CD4-positive, CD25-positive, alpha-beta regulatory T cell (primary cell): ENCODE measurements at regions not wholly inside any gene's neighbourhood (a gene's known extent, or its start where the extent isn't known, plus 50 kb on each side); places are given as distances from the start of the nearest gene placed in this dataset.

ENCODE experiments used
- ATAC-seq, 2 donors: fragments of 150-1000 bp; cut with Tn5 transposase; one replicate each; pipeline ENCODE4 v1.10.0; 2021; ENCODE audit warnings: low read depth in 2 of 2, moderate number of reproducible peaks in 2 of 2, moderate library complexity in 1 of 2
- DNase-seq, 3 donors: peaks; one replicate each; pipeline versions ENCODE4 v3.0.0 to v3.0.0-alpha.2; 2012 to 2022; ENCODE audit warnings: mixed read lengths in 1 of 3
- H3K27ac ChIP-seq: one replicate; pipeline ENCODE4 v1.7.0; 2013; ENCODE audit warnings: mild to moderate bottlenecking, low read length; ENCODE audit not compliant: insufficient read depth, poor library complexity, severe bottlenecking
- H3K27me3 ChIP-seq: one replicate; pipeline ENCODE4 v1.7.0; 2013; ENCODE audit warnings: low read length; ENCODE audit not compliant: control insufficient read depth, insufficient read depth
- H3K36me3 ChIP-seq: one replicate; pipeline ENCODE4 v1.7.0; 2013; ENCODE audit warnings: mild to moderate bottlenecking, low read length, moderate library complexity; ENCODE audit not compliant: control insufficient read depth, insufficient read depth
- H3K4me1 ChIP-seq: 2 replicates; pipeline ENCODE4 v1.7.0; 2013; ENCODE audit warnings: mild to moderate bottlenecking, low read length; ENCODE audit not compliant: insufficient read depth, control insufficient read depth, poor library complexity, severe bottlenecking
- H3K4me3 ChIP-seq: one replicate; pipeline ENCODE4 v1.7.0; 2013; ENCODE audit warnings: low read depth, mild to moderate bottlenecking, low read length, moderate library complexity
- H3K9me3 ChIP-seq, 2 experiments: 1 replicate in 1 of 2; 2 replicates in 1 of 2; pipeline ENCODE4 v1.7.0; 2013; ENCODE audit warnings: low read length in 2 of 2, mild to moderate bottlenecking in 1 of 2, moderate library complexity in 1 of 2; ENCODE audit not compliant: control insufficient read depth in 2 of 2
- H3K27ac Mint-ChIP-seq, 3 donors: one replicate each; pipeline ENCODE4 v1.8.0; 2020 to 2022; ENCODE audit warnings: mild to moderate bottlenecking in 3 of 3, mixed read lengths in 3 of 3, moderate library complexity in 2 of 3
- H3K27me3 Mint-ChIP-seq: one replicate; pipeline ENCODE4 v1.8.0; 2022; ENCODE audit warnings: mild to moderate bottlenecking, mixed read lengths
- H3K36me3 Mint-ChIP-seq: one replicate; pipeline ENCODE4 v1.8.0; 2020; ENCODE audit warnings: mixed read lengths
- H3K4me1 Mint-ChIP-seq, 4 donors: one replicate each; pipeline ENCODE4 v1.8.0; 2020 to 2022; ENCODE audit warnings: mixed read lengths in 4 of 4, mild to moderate bottlenecking in 1 of 4
- H3K4me3 Mint-ChIP-seq, 4 donors: one replicate each; pipeline ENCODE4 v1.8.0; 2020 to 2022; ENCODE audit warnings: mild to moderate bottlenecking in 4 of 4, mixed read lengths in 4 of 4, moderate library complexity in 3 of 4
- H3K9me3 Mint-ChIP-seq, 7 donors: one replicate each; pipeline ENCODE4 v1.8.0; 2020 to 2022; ENCODE audit warnings: mixed read lengths in 7 of 7, mild to moderate bottlenecking in 3 of 7, moderate library complexity in 2 of 7

GRCh38 chr4:99763635-99764101 lies 53.0 kb upstream of the DAPP1 start:
- ATAC-seq (no peak), DNase-seq (peak in 1 of 3 donors; percentile 5)
- Mint-ChIP-seq H3K9me3 (peaks cover 0 to 7% (median 4%) of the 10 kb centered on the region in 7 donors), H3K27me3 (peaks cover 13% of the 10 kb centered on the region), H3K27ac (no peak overlapping the region), H3K4me1 (no peaks in the 10 kb centered on the region), H3K36me3 (no peaks in the 10 kb centered on the region), H3K4me3 (no peak overlapping the region)
- H3K4me1 ChIP-seq = no peaks in the 10 kb centered on the region
- H3K27ac ChIP-seq = no peak overlapping the region
- H3K9me3 ChIP-seq = peaks cover 0 to 2% of the 10 kb centered on the region in 2 experiments
- H3K4me3 ChIP-seq = no peak overlapping the region
- H3K27me3 ChIP-seq = peaks cover 6% of the 10 kb centered on the region
- H3K36me3 ChIP-seq = no peaks in the 10 kb centered on the region

- H3K4me3 Mint-ChIP-seq = no peak overlapping the region
- H3K36me3 Mint-ChIP-seq = no peaks in the 10 kb centered on the region
- Histone ChIP-seq H3K27me3 (peaks cover 6% of the 10 kb centered on the region), H3K27ac (no peak overlapping the region), H3K4me3 (no peak overlapping the region), H3K4me1 (no peaks in the 10 kb centered on the region), H3K9me3 (peaks cover 0 to 2% of the 10 kb centered on the region in 2 experiments), H3K36me3 (no peaks in the 10 kb centered on the region)
- ATAC-seq (no peak), DNase-seq (no peak)
- H3K4me1 Mint-ChIP-seq = no peaks in the 10 kb centered on the region
- H3K27ac Mint-ChIP-seq = no peak overlapping the region
- peaks cover 0 to 7% (median 4%) of the 10 kb centered on the region in 7 donors for H3K9me3 Mint-ChIP-seq
- H3K27me3 Mint-ChIP-seq = peaks cover 13% of the 10 kb centered on the region
Measured at GRCh38 chr4:99762728-99763127, 53.9 kb upstream of the DAPP1 start.

DNA sequence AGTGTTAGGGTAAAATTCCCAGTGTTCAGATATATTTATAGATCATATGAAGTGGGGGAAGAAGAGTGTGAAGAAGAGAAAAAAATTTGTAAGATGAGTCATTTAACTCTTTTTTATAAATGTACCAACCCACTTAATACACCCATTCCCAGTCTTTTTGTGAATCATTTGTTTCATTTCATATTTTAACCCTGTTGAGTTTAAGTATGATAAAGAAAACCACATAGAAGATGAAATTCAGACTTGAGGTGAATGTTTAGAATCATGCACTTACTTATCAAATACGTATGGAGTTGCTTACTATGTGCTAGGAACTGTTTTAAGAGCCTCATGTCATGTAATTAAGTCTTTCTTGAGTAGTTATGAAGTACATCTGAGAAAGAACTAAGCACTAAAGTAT lies 56.6 kb upstream of the DAPP1 start:
- no peak for DNase-seq
- H3K27me3 ChIP-seq = peaks cover 7% of the 10 kb centered on the region
- no peaks in the 10 kb centered on the region for H3K4me1 Mint-ChIP-seq
- no peak overlapping the region for H3K27ac Mint-ChIP-seq
- H3K36me3 Mint-ChIP-seq = no peaks in the 10 kb centered on the region
- peaks cover 0 to 2% of the 10 kb centered on the region in 2 experiments for H3K9me3 ChIP-seq
- H3K4me1 ChIP-seq = no peaks in the 10 kb centered on the region
- H3K27me3 Mint-ChIP-seq = peaks cover 17% of the 10 kb centered on the region
- no peaks in the 10 kb centered on the region for H3K36me3 ChIP-seq
- ATAC-seq = no peak
- H3K4me3 Mint-ChIP-seq = no peak overlapping the region
- no peak overlapping the region for H3K27ac ChIP-seq
- peaks cover 0 to 7% (median 3%) of the 10 kb centered on the region in 7 donors for H3K9me3 Mint-ChIP-seq
- no peak overlapping the region for H3K4me3 ChIP-seq

- Mint-ChIP-seq H3K36me3 (no peaks in the 10 kb centered on the region), H3K4me3 (no peak overlapping the region), H3K4me1 (no peaks in the 10 kb centered on the region), H3K9me3 (peaks cover 0 to 7% (median 2%) of the 10 kb centered on the region in 7 donors), H3K27me3 (peaks cover 17% of the 10 kb centered on the region), H3K27ac (no peak overlapping the region)
- no peak overlapping the region for H3K4me3 ChIP-seq
- H3K4me1 ChIP-seq = no peaks in the 10 kb centered on the region
- peaks cover 0 to 2% of the 10 kb centered on the region in 2 experiments for H3K9me3 ChIP-seq
- H3K36me3 ChIP-seq = no peaks in the 10 kb centered on the region
- no peak for DNase-seq
- no peak for ATAC-seq
- H3K27me3 ChIP-seq = peaks cover 7% of the 10 kb centered on the region
- no peak overlapping the region for H3K27ac ChIP-seq
Measured at GRCh38 chr4:99759346-99759984, 57.2 kb upstream of the DAPP1 start.

DNA sequence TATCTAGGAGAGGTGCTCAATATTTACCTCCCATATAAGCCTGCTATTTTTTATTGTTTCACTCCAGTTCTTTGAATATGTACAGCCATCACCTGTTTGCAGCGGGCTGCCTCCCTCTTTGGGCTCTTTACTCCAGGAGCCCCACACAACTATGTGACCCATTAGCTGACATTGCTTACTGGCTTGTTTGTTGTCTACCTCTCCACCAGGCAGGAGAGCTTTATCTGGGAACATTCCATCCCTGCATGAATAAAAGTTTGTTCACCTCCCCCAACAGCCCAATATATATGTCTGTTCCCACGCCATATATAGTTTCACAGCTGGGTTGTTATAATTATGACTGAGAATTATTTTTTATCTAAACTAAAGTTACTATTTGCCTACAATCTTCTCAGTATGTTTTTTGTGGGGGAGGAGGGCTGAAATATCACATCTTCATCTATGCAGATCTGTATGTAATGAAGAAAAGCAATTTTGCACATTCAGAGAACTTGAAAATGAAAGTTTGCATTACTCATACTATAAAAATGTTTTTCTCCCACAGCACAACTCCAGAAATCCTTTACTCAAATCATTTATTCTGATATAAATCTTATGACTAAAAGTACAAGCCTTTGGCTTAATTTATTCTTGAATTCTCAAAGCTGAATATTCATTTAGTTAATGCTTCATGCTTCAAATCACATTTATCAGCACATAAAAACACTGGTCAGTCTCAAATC lies 61.2 kb upstream of the DAPP1 start:
- Mint-ChIP-seq H3K9me3 (peaks cover 0 to 2% (median 0%) of the 10 kb centered on the region in 7 donors), H3K4me3 (no peak overlapping the region), H3K36me3 (no peaks in the 10 kb centered on the region), H3K27ac (no peak overlapping the region), H3K4me1 (no peaks in the 10 kb centered on the region), H3K27me3 (peaks cover 27% of the 10 kb centered on the region)
- Histone ChIP-seq H3K4me1 (no peaks in the 10 kb centered on the region), H3K9me3 (no peaks in the 10 kb centered on the region), H3K27ac (no peak overlapping the region), H3K36me3 (no peaks in the 10 kb centered on the region), H3K27me3 (peaks cover 3% of the 10 kb centered on the region), H3K4me3 (no peak overlapping the region)
- ATAC-seq = no peak
- DNase-seq = no peak

DNA sequence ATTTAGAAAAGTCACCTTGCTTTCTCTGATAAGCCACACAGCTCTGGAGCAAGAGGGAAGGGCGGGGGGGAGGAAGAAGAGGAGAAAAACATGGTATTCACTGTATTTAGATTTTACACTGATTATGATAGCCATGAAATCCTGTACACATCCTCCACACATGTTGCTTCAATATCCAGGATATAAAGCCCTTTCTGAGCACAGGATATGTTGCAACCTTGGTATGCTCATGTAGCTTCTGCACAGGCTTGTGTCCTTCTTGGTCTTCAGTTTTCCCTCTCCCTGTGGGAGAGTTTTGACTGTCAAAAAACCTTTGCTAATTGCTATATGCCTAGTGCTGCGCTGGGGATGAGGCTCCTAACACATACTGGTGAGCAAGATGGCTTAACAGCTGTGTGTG lies 61.9 kb upstream of the DAPP1 start:
- H3K36me3 Mint-ChIP-seq = no peaks in the 10 kb centered on the region
- no peak overlapping the region for H3K4me3 Mint-ChIP-seq
- no peak overlapping the region for H3K27ac Mint-ChIP-seq
- H3K36me3 ChIP-seq = no peaks in the 10 kb centered on the region
- no peak overlapping the region for H3K4me3 ChIP-seq
- DNase-seq = no peak
- H3K27ac ChIP-seq = no peak overlapping the region
- no peaks in the 10 kb centered on the region for H3K4me1 Mint-ChIP-seq
- no peaks in the 10 kb centered on the region for H3K4me1 ChIP-seq
- H3K9me3 Mint-ChIP-seq = peaks cover 0 to 2% (median 0%) of the 10 kb centered on the region in 7 donors
- peaks cover 25% of the 10 kb centered on the region for H3K27me3 Mint-ChIP-seq
- no peaks in the 10 kb centered on the region for H3K9me3 ChIP-seq
- no peak for ATAC-seq
- peaks cover 5% of the 10 kb centered on the region for H3K27me3 ChIP-seq

GRCh38 chr4:99753931-99754330 lies 62.7 kb upstream of the DAPP1 start:
- H3K4me3 Mint-ChIP-seq = no peak overlapping the region

More at GRCh38 chr4:99753931-99754330, 62.7 kb upstream of the DAPP1 start:
- no peaks in the 10 kb centered on the region for H3K9me3 Mint-ChIP-seq
- no peaks in the 10 kb centered on the region for H3K36me3 ChIP-seq
- no peak overlapping the region for H3K27ac ChIP-seq
- no peaks in the 10 kb centered on the region for H3K4me1 Mint-ChIP-seq
- H3K27ac Mint-ChIP-seq = no peak overlapping the region
- no peaks in the 10 kb centered on the region for H3K4me1 ChIP-seq
- H3K9me3 ChIP-seq = no peaks in the 10 kb centered on the region
- no peak for DNase-seq
- no peak overlapping the region for H3K4me3 ChIP-seq
- no peaks in the 10 kb centered on the region for H3K36me3 Mint-ChIP-seq
- H3K27me3 ChIP-seq = peaks cover 6% of the 10 kb centered on the region
- ATAC-seq = no peak
- H3K27me3 Mint-ChIP-seq = peaks cover 24% of the 10 kb centered on the region
